ENCODE measurements at regions not wholly inside any gene's neighbourhood (a gene's known extent, or its start where the extent isn't known, plus 50 kb on each side); places are given as distances from the start of the nearest gene placed in this dataset.

- no peak for DNase-seq
Observed at GRCh38 chr18:78165525-78165924, 814.1 kb upstream of the SALL3 start.

GRCh38 chr18:78168526-78168925 lies 811.1 kb upstream of the SALL3 start:
- no peak for DNase-seq

GRCh38 chr18:78169174-78169864 lies 810.3 kb upstream of the SALL3 start:
- DNase-seq = no peak

GRCh38 chr18:78171954-78172353 lies 807.7 kb upstream of the SALL3 start:
- no peak for DNase-seq

- DNase-seq = no peak
Observed at GRCh38 chr18:78174737-78175136, 804.9 kb upstream of the SALL3 start.

GRCh38 chr18:78178812-78179211 lies 800.8 kb upstream of the SALL3 start:
- DNase-seq = no peak

- DNase-seq = no peak
Observed at GRCh38 chr18:78180741-78181140, 798.9 kb upstream of the SALL3 start.

- DNase-seq = no peak
Observed at GRCh38 chr18:78183815-78184214, 795.8 kb upstream of the SALL3 start.

- DNase-seq = no peak
Observed at GRCh38 chr18:78191276-78191675, 788.3 kb upstream of the SALL3 start.

- no peak for DNase-seq
Observed at GRCh38 chr18:78192054-78192453, 787.6 kb upstream of the SALL3 start.

- DNase-seq = no peak
Observed at GRCh38 chr18:78196280-78196679, 783.3 kb upstream of the SALL3 start.

- no peak for DNase-seq
Observed at GRCh38 chr18:78199002-78199401, 780.6 kb upstream of the SALL3 start.

- no peak for DNase-seq
Observed at GRCh38 chr18:78199611-78200010, 780.0 kb upstream of the SALL3 start.

GRCh38 chr18:78207942-78208341 lies 771.7 kb upstream of the SALL3 start:
- no peak for DNase-seq

GRCh38 chr18:78208461-78208860 lies 771.2 kb upstream of the SALL3 start:
- DNase-seq = no peak

- no peak for DNase-seq
Observed at GRCh38 chr18:78213361-78213994, 766.1 kb upstream of the SALL3 start.

- no peak for DNase-seq
Observed at GRCh38 chr18:78221496-78221895, 758.1 kb upstream of the SALL3 start.

GRCh38 chr18:78228974-78229373 lies 750.6 kb upstream of the SALL3 start:
- no peak for DNase-seq

GRCh38 chr18:78230911-78231310 lies 748.7 kb upstream of the SALL3 start:
- no peak for DNase-seq

GRCh38 chr18:78232196-78232595 lies 747.4 kb upstream of the SALL3 start:
- DNase-seq = no peak

GRCh38 chr18:78237864-78238263 lies 741.8 kb upstream of the SALL3 start:
- no peak for DNase-seq

GRCh38 chr18:78238404-78239089 lies 741.1 kb upstream of the SALL3 start:
- DNase-seq = no peak

GRCh38 chr18:78239090-78239457 lies 740.5 kb upstream of the SALL3 start:
- DNase-seq = no peak

- DNase-seq = no peak
Observed at GRCh38 chr18:78240101-78240500, 739.5 kb upstream of the SALL3 start.
